ENCODE measurements at regions not wholly inside any gene's neighbourhood (a gene's known extent, or its start where the extent isn't known, plus 50 kb on each side); places are given as distances from the start of the nearest gene placed in this dataset.

DNA sequence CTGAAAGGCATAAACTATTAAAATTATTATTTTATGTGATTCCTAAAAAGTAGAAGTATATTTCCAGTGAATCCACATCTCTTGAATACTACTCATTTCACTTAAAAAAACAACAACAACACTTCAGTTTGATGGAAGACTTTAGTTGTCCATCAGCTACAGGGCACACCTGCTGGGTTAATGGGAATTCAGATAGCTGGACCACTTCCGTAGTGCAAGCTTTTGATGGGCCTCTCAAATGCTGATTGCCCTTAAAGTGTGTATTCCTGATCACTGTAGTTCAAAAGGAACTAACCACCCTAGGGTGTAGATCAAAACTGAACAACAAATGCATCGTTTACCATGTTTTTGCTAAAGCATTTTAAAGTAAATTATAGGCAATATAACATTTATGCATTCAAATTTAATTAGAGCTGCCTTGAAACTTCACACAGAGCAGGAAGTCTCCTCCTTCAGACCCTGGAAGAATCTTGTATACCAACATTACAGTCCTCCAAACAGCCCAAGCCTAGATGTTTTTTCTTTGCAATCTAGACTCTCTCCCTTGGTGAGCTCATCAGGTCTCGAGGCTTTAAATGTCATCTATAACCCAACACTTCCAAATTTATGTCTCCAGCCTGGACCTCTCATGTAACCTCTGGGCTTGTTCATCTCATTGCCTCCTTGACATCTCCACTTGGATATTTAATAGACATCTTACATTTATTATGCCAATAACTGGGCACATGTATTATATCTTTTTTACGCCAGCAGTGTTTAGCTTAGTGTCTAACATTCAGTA is 510.1 kb upstream of the SLC39A10 start:
- FAIRE-seq (no peak), ATAC-seq (no peak), DNase-seq (ENCODE audit: low read depth, low spot score) (no peak)
- no peak overlapping the region for H2AFZ ChIP-seq (ENCODE audit: control insufficient read depth, low read depth, low read length)
- BruUV-seq (replicated peaks) = no TSS peak
- POLR2A ChIA-PET = no interaction called here
- no peak overlapping the region for H3K27ac ChIP-seq (ENCODE audit: control insufficient read depth, insufficient read depth)
- no peaks in the 10 kb centered on the region for H3K79me2 ChIP-seq (ENCODE audit: control insufficient read depth, insufficient read depth, low read length)
- no peaks in the 10 kb centered on the region for H3K27me3 ChIP-seq (replicated peaks in 1 of 2; ENCODE audit: control insufficient read depth in 2 of 2, insufficient read depth in 2 of 2, low read length in 1 of 2)
- no peaks in the 10 kb centered on the region for H3K4me1 ChIP-seq (ENCODE audit: control insufficient read depth, insufficient read depth, low read length)
- CTCF ChIA-PET = no interaction called here
- in situ Hi-C loops (cut with MboI) = no loop called here
- WGBS (ENCODE audit: insufficient coverage, insufficient replicate concordance, low lambda C conversion rate, missing lambda C conversion rate) = 6% methylated on average over 4 of the region's 4 CpGs
- no peak overlapping the region for H3K4me2 ChIP-seq (ENCODE audit: control insufficient read depth, insufficient read depth)
- intact Hi-C loops (cut with micrococcal nuclease; ENCODE audit: unreplicated experiment) = no loop called here
- no peaks in the 10 kb centered on the region for H3K36me3 ChIP-seq (ENCODE audit: control insufficient read depth in 2 of 2, insufficient read depth in 2 of 2, low read length in 1 of 2)
- H3K4me3 ChIP-seq = no peak overlapping the region
- no peak overlapping the region for H3K9ac ChIP-seq (ENCODE audit: control insufficient read depth, insufficient read depth, low read length)
- SMC1A ChIA-PET (ENCODE audit: uncharacterized antibody, unreplicated experiment) = no interaction called here
- no peaks in the 10 kb centered on the region for H4K20me1 ChIP-seq (ENCODE audit: control insufficient read depth, insufficient read depth)
- no peaks in the 10 kb centered on the region for H3K9me3 ChIP-seq (replicated peaks; ENCODE audit: control insufficient read depth, insufficient read depth, low read length)
- RAD21 ChIA-PET (ENCODE audit: unreplicated experiment) = no interaction called here
- TF ChIP-seq, protein P1, sequence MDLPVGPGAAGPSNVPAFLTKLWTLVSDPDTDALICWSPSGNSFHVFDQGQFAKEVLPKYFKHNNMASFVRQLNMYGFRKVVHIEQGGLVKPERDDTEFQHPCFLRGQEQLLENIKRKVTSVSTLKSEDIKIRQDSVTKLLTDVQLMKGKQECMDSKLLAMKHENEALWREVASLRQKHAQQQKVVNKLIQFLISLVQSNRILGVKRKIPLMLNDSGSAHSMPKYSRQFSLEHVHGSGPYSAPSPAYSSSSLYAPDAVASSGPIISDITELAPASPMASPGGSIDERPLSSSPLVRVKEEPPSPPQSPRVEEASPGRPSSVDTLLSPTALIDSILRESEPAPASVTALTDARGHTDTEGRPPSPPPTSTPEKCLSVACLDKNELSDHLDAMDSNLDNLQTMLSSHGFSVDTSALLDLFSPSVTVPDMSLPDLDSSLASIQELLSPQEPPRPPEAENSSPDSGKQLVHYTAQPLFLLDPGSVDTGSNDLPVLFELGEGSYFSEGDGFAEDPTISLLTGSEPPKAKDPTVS (IDR thresholded peaks at IDR 0.05; ENCODE audit: low read depth, low read length) = no peak
- no peak for TF ChIP-seq YBX1 (IDR thresholded peaks at IDR 0.05)
- no peak for TF ChIP-seq JUNB (IDR thresholded peaks at IDR 0.05)
- no peak for TF ChIP-seq ASH2L (IDR thresholded peaks at IDR 0.05; ENCODE audit: borderline replicate concordance, low read depth)
- no peak for TF ChIP-seq ESRRA (IDR thresholded peaks at IDR 0.05; ENCODE audit: low read length)
- no peak for TF ChIP-seq SMARCA5 (IDR thresholded peaks at IDR 0.05)
- no peak for TF ChIP-seq CHD2 (IDR thresholded peaks at IDR 0.05; ENCODE audit: borderline replicate concordance, low read depth, low read length)
- no peak for TF ChIP-seq KAT2A (conservative IDR thresholded peaks at IDR 0.05; ENCODE audit: control insufficient read depth, low read depth, low read length)
- TF ChIP-seq, protein P2, sequence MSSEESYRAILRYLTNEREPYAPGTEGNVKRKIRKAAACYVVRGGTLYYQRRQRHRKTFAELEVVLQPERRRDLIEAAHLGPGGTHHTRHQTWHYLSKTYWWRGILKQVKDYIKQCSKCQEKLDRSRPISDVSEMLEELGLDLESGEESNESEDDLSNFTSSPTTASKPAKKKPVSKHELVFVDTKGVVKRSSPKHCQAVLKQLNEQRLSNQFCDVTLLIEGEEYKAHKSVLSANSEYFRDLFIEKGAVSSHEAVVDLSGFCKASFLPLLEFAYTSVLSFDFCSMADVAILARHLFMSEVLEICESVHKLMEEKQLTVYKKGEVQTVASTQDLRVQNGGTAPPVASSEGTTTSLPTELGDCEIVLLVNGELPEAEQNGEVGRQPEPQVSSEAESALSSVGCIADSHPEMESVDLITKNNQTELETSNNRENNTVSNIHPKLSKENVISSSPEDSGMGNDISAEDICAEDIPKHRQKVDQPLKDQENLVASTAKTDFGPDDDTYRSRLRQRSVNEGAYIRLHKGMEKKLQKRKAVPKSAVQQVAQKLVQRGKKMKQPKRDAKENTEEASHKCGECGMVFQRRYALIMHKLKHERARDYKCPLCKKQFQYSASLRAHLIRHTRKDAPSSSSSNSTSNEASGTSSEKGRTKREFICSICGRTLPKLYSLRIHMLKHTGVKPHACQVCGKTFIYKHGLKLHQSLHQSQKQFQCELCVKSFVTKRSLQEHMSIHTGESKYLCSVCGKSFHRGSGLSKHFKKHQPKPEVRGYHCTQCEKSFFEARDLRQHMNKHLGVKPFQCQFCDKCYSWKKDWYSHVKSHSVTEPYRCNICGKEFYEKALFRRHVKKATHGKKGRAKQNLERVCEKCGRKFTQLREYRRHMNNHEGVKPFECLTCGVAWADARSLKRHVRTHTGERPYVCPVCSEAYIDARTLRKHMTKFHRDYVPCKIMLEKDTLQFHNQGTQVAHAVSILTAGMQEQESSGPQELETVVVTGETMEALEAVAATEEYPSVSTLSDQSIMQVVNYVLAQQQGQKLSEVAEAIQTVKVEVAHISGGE (CRISPR knock-in tag; IDR thresholded peaks at IDR 0.05) = no peak
- no peak for TF ChIP-seq HDAC2 (IDR thresholded peaks at IDR 0.05)
- TF ChIP-seq, protein P3, sequence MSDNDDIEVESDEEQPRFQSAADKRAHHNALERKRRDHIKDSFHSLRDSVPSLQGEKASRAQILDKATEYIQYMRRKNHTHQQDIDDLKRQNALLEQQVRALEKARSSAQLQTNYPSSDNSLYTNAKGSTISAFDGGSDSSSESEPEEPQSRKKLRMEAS (IDR thresholded peaks at IDR 0.05; ENCODE audit: low read depth, low read length) = no peak
- no peak for TF ChIP-seq ZSCAN29 (IDR thresholded peaks at IDR 0.05)
- TF ChIP-seq, protein P4, sequence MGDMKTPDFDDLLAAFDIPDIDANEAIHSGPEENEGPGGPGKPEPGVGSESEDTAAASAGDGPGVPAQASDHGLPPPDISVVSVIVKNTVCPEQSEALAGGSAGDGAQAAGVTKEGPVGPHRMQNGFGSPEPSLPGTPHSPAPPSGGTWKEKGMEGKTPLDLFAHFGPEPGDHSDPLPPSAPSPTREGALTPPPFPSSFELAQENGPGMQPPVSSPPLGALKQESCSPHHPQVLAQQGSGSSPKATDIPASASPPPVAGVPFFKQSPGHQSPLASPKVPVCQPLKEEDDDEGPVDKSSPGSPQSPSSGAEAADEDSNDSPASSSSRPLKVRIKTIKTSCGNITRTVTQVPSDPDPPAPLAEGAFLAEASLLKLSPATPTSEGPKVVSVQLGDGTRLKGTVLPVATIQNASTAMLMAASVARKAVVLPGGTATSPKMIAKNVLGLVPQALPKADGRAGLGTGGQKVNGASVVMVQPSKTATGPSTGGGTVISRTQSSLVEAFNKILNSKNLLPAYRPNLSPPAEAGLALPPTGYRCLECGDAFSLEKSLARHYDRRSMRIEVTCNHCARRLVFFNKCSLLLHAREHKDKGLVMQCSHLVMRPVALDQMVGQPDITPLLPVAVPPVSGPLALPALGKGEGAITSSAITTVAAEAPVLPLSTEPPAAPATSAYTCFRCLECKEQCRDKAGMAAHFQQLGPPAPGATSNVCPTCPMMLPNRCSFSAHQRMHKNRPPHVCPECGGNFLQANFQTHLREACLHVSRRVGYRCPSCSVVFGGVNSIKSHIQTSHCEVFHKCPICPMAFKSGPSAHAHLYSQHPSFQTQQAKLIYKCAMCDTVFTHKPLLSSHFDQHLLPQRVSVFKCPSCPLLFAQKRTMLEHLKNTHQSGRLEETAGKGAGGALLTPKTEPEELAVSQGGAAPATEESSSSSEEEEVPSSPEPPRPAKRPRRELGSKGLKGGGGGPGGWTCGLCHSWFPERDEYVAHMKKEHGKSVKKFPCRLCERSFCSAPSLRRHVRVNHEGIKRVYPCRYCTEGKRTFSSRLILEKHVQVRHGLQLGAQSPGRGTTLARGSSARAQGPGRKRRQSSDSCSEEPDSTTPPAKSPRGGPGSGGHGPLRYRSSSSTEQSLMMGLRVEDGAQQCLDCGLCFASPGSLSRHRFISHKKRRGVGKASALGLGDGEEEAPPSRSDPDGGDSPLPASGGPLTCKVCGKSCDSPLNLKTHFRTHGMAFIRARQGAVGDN (IDR thresholded peaks at IDR 0.05) = no peak
- TF ChIP-seq ZNF207 (IDR thresholded peaks at IDR 0.05; ENCODE audit: borderline replicate concordance) = no peak
- TF ChIP-seq, protein P5, sequence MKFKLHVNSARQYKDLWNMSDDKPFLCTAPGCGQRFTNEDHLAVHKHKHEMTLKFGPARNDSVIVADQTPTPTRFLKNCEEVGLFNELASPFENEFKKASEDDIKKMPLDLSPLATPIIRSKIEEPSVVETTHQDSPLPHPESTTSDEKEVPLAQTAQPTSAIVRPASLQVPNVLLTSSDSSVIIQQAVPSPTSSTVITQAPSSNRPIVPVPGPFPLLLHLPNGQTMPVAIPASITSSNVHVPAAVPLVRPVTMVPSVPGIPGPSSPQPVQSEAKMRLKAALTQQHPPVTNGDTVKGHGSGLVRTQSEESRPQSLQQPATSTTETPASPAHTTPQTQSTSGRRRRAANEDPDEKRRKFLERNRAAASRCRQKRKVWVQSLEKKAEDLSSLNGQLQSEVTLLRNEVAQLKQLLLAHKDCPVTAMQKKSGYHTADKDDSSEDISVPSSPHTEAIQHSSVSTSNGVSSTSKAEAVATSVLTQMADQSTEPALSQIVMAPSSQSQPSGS (IDR thresholded peaks at IDR 0.05; ENCODE audit: low read length) = no peak

All from GM12878 (cell line).